Suprapubic skin (tissue), 4 donors: ENCODE measurements at regions not wholly inside any gene's neighbourhood (a gene's known extent, or its start where the extent isn't known, plus 50 kb on each side); places are given as distances from the start of the nearest gene placed in this dataset.

Experiments used
- CTCF ChIP-seq, 2 donors: fragments of 200-600 bp in 1 of 2; fragments of 450-650 bp in 1 of 2; sonication (generic) in 1 of 2; IDR thresholded peaks; one replicate each; pipeline ENCODE4 v1.5.1; 2016 to 2019; ENCODE audit warnings: antibody characterized with exemption in 2 of 2, mild to moderate bottlenecking in 1 of 2, moderate library complexity in 1 of 2
- EP300 ChIP-seq: sonication (generic); formaldehyde crosslinking; IDR thresholded peaks from one replicate; pipeline ENCODE4 v1.6.1; 2017; ENCODE audit warnings: antibody characterized with exemption
- POLR2A ChIP-seq, 2 donors: fragments of 450-650 bp; IDR thresholded peaks; one replicate each; pipeline ENCODE4 v1.6.1; 2017; ENCODE audit warnings: antibody characterized with exemption in 2 of 2, mild to moderate bottlenecking in 2 of 2, moderate library complexity in 2 of 2
- POLR2AphosphoS5 ChIP-seq, 3 donors: sonication (generic); formaldehyde crosslinking; IDR thresholded peaks; one replicate each; pipeline ENCODE4 v1.6.1; 2017; ENCODE audit warnings: antibody characterized with exemption in 3 of 3

- TF ChIP-seq POLR2A (IDR thresholded peaks at IDR 0.05) = no peak
- no peak for TF ChIP-seq CTCF (IDR thresholded peaks at IDR 0.05)
- TF ChIP-seq POLR2AphosphoS5 (IDR thresholded peaks at IDR 0.05) = no peak
- TF ChIP-seq EP300 = no peak
Observed at GRCh38 chr3:30221619-30222018, 384.8 kb upstream of the TGFBR2 start.
